WTC11 (cell line): ENCODE measurements at regions not wholly inside any gene's neighbourhood (a gene's known extent, or its start where the extent isn't known, plus 50 kb on each side); places are given as distances from the start of the nearest gene placed in this dataset.

Experiments
- ATAC-seq: fragments of 200-7000 bp; cut with Tn5 transposase; 2 replicates; pipeline ENCODE4 v1.10.0; 2021; ENCODE audit warnings: mild to moderate bottlenecking, moderate library complexity
- CTCF ChIA-PET: fragments of 300-600 bp; sonication (Branson Sonifier 250); formaldehyde crosslinking; loops from one replicate; lab custom pipeline; 2021; ENCODE audit warnings: antibody characterized with exemption; lab: Charles Lee
- POLR2A ChIA-PET: fragments of 350-600 bp; sonication (Branson Sonifier 250); formaldehyde crosslinking; loops from one replicate; lab custom pipeline; 2021; ENCODE audit warnings: antibody characterized with exemption; lab: Charles Lee
- DNase-seq: peaks from one replicate; pipeline ENCODE4 v3.0.0; 2021; ENCODE audit warnings: low spot score
- H3K27ac Mint-ChIP-seq: 2 replicates; pipeline ENCODE4 v1.8.0; 2021; ENCODE audit warnings: mixed read lengths
- H3K27me3 Mint-ChIP-seq: 2 replicates; pipeline ENCODE4 v1.8.0; 2021; ENCODE audit warnings: low read depth, mild to moderate bottlenecking, moderate library complexity, mixed read lengths
- H3K36me3 Mint-ChIP-seq: 2 replicates; pipeline ENCODE4 v1.8.0; 2021; ENCODE audit warnings: mixed read lengths
- H3K4me1 Mint-ChIP-seq: 2 replicates; pipeline ENCODE4 v1.8.0; 2022; ENCODE audit warnings: mixed read lengths
- H3K4me3 Mint-ChIP-seq: 2 replicates; pipeline ENCODE4 v1.8.0; 2021; ENCODE audit warnings: mild to moderate bottlenecking, moderate library complexity, mixed read lengths
- H3K9me3 Mint-ChIP-seq: 2 replicates; pipeline ENCODE4 v1.8.0; 2021; ENCODE audit warnings: mixed read lengths
- CREB1 ChIP-seq: sonication (generic); formaldehyde crosslinking; IDR thresholded peaks from 2 replicates; pipeline ENCODE4 v1.8.0; 2023; ENCODE audit warnings: mild to moderate bottlenecking, missing genetic modification reagents
- EMX1 ChIP-seq: fragments of 250-450 bp; sonication (Bioruptor Pico); IDR thresholded peaks from 2 replicates; pipeline ENCODE4 v1.8.0; 2021; ENCODE audit warnings: mild to moderate bottlenecking
- ETV6 ChIP-seq: sonication (generic); formaldehyde crosslinking; IDR thresholded peaks from 2 replicates; pipeline ENCODE4 v1.8.1; 2022; ENCODE audit warnings: mild to moderate bottlenecking, missing genetic modification reagents
- FOXJ3 ChIP-seq: sonication (generic); formaldehyde crosslinking; IDR thresholded peaks from 2 replicates; pipeline ENCODE4 v1.9.0; 2021; ENCODE audit warnings: missing genetic modification reagents, mild to moderate bottlenecking, borderline replicate concordance
- GABPB1 ChIP-seq: sonication (generic); formaldehyde crosslinking; IDR thresholded peaks from 2 replicates; pipeline ENCODE4 v1.8.1; 2023; ENCODE audit warnings: mild to moderate bottlenecking, missing genetic modification reagents
- HMGA2 ChIP-seq: fragments of 250-450 bp; sonication (Bioruptor Pico); IDR thresholded peaks from 2 replicates; pipeline ENCODE4 v1.4.0; 2021; ENCODE audit warnings: mild to moderate bottlenecking, moderate library complexity
- JUN ChIP-seq: sonication (generic); formaldehyde crosslinking; IDR thresholded peaks from 2 replicates; pipeline ENCODE4 v1.8.0; 2023; ENCODE audit warnings: mild to moderate bottlenecking, missing genetic modification reagents
- KAT7 ChIP-seq: sonication (generic); formaldehyde crosslinking; IDR thresholded peaks from 2 replicates; pipeline ENCODE4 v1.8.1; 2023; ENCODE audit warnings: missing genetic modification reagents, mild to moderate bottlenecking, borderline replicate concordance
- MXD4 ChIP-seq: fragments of 250-450 bp; sonication (Bioruptor Pico); IDR thresholded peaks from 2 replicates; pipeline ENCODE4 v1.8.0; 2021; ENCODE audit warnings: mild to moderate bottlenecking, moderate library complexity, borderline replicate concordance
- NR1H2 ChIP-seq: sonication (generic); formaldehyde crosslinking; IDR thresholded peaks from 2 replicates; pipeline ENCODE4 v1.9.0; 2021; ENCODE audit warnings: mild to moderate bottlenecking, moderate library complexity, missing genetic modification reagents
- NR3C1 ChIP-seq: sonication (generic); formaldehyde crosslinking; conservative IDR thresholded peaks from 2 replicates; pipeline ENCODE4 v1.8.1; 2023; ENCODE audit warnings: low read depth, mild to moderate bottlenecking, missing genetic modification reagents
- SOX15 ChIP-seq: fragments of 250-450 bp; sonication (Bioruptor Pico); IDR thresholded peaks from 2 replicates; pipeline ENCODE4 v1.9.0; 2021; ENCODE audit warnings: mild to moderate bottlenecking
- TEAD1 ChIP-seq: sonication (generic); formaldehyde crosslinking; IDR thresholded peaks from 2 replicates; pipeline ENCODE4 v1.8.0; 2022; ENCODE audit warnings: mild to moderate bottlenecking, missing genetic modification reagents
- TP53 ChIP-seq: sonication (generic); formaldehyde crosslinking; IDR thresholded peaks from 2 replicates; pipeline ENCODE4 v1.8.1; 2023; ENCODE audit warnings: mild to moderate bottlenecking, missing genetic modification reagents
- ZBTB21 ChIP-seq: sonication (generic); formaldehyde crosslinking; IDR thresholded peaks from 2 replicates; pipeline ENCODE4 v1.8.1; 2023; ENCODE audit warnings: mild to moderate bottlenecking, missing genetic modification reagents, borderline replicate concordance
- ZNF121 ChIP-seq: sonication (generic); formaldehyde crosslinking; IDR thresholded peaks from 2 replicates; pipeline ENCODE4 v1.8.0; 2023; ENCODE audit warnings: missing genetic modification reagents
- ZNF219 ChIP-seq: sonication (generic); formaldehyde crosslinking; IDR thresholded peaks from 2 replicates; pipeline ENCODE4 v1.8.0; 2023; ENCODE audit warnings: missing genetic modification reagents, mild to moderate bottlenecking, borderline replicate concordance
- ZNF263 ChIP-seq: sonication (generic); formaldehyde crosslinking; IDR thresholded peaks from 2 replicates; pipeline ENCODE4 v1.8.1; 2022; ENCODE audit warnings: low read depth, mild to moderate bottlenecking, moderate library complexity, missing genetic modification reagents
- TF ChIP-seq, protein P1 (sequence below): sonication (generic); formaldehyde crosslinking; IDR thresholded peaks from 2 replicates; pipeline ENCODE4 v1.8.1; 2023; ENCODE audit warnings: mild to moderate bottlenecking, missing genetic modification reagents
- TF ChIP-seq, protein P2 (sequence below): sonication (generic); formaldehyde crosslinking; IDR thresholded peaks from 2 replicates; pipeline ENCODE4 v1.8.0; 2022; ENCODE audit warnings: mild to moderate bottlenecking, missing genetic modification reagents
- TF ChIP-seq, protein P3 (sequence below): sonication (generic); formaldehyde crosslinking; IDR thresholded peaks from 2 replicates; pipeline ENCODE4 v1.8.1; 2023; ENCODE audit warnings: mild to moderate bottlenecking, missing genetic modification reagents
- TF ChIP-seq, protein P4 (sequence below): sonication (generic); formaldehyde crosslinking; IDR thresholded peaks from 2 replicates; pipeline ENCODE4 v1.8.0; 2022; ENCODE audit warnings: mild to moderate bottlenecking, missing genetic modification reagents
- TF ChIP-seq, protein P5 (sequence below): sonication (generic); formaldehyde crosslinking; IDR thresholded peaks from 2 replicates; pipeline ENCODE4 v1.8.0; 2022; ENCODE audit warnings: mild to moderate bottlenecking, missing genetic modification reagents
- TF ChIP-seq, protein P6 (sequence below): sonication (generic); formaldehyde crosslinking; IDR thresholded peaks from 2 replicates; pipeline ENCODE4 v1.8.1; 2023; ENCODE audit warnings: mild to moderate bottlenecking, missing genetic modification reagents, moderate library complexity

DNA sequence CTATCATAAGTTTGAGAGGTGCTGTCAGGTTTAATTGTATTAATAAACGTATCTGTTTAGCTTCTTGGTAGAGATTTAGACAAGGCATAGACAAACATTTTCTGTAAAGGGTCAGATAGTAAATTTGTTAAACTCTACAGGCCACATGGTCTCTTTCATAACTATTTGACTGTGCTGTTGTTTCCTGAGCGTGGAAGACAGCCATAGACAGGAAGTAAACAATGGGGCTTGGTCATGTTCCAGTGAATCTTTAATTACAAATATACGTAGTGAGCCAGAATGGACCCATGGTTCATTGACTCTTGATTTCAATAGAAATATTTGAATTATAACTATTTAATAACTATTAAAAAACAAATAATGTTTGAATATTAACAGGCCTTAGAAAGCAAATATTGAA, 451.1 kb downstream of the SH2D4B start (continued):
- no peak for TF ChIP-seq ZBTB21

DNA sequence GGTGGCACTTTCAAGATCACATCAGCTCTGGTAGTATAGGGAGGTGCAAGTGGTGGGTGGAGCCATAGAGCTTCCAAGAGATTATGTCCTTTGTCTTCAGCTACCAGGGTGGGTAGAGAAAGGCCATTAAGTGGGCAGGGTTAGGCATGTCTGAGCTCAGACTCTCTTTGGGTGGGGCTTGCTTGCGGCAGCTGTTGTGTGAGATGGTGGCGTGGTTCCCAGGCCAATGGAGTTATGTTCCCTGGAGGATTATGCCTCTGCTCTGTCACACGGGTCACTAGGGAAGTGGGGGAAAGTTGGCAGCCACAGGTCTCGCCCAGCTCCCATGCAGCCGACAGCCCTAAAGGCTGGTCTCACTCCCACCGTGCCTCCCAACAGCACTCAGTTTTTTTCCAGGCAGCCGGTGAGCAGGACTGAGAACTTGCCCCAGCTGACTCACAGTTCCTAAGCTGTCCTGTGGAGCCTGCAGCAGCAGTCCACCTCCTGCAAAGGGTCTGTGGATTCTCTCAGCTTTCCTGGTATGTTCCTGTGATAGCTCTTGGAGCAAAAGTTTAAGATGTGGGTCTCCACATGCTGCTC, 459.0 kb downstream of the SH2D4B start:
- no peaks in the 10 kb centered on the region for H3K4me1 Mint-ChIP-seq
- H3K4me3 Mint-ChIP-seq: no peak overlapping the region
- peaks cover 5% of the 10 kb centered on the region for H3K36me3 Mint-ChIP-seq
- DNase-seq (no peak), ATAC-seq (no peak)
- H3K27ac Mint-ChIP-seq: no peak overlapping the region
- no peaks in the 10 kb centered on the region; the same call in 1 of the 2 replicates for H3K27me3 Mint-ChIP-seq
- POLR2A ChIA-PET: no interaction called here
- CTCF ChIA-PET: interaction anchor here (1.0 kb wide), 1 partner anchor 51 kb away, joined by 4 read pairs; no protein-coding TSS in a partner anchor
- TF ChIP-seq TP53 (CRISPR knock-in tag) (no peak), FOXJ3 (CRISPR knock-in tag) (no peak), KAT7 (no peak), NR3C1 (no peak), TEAD1 (CRISPR knock-in tag) (no peak), GABPB1 (CRISPR knock-in tag) (no peak), CREB1 (CRISPR knock-in tag) (no peak), EMX1 (CRISPR knock-in tag) (no peak)
- H3K9me3 Mint-ChIP-seq: peaks cover 23% of the 10 kb centered on the region

DNA sequence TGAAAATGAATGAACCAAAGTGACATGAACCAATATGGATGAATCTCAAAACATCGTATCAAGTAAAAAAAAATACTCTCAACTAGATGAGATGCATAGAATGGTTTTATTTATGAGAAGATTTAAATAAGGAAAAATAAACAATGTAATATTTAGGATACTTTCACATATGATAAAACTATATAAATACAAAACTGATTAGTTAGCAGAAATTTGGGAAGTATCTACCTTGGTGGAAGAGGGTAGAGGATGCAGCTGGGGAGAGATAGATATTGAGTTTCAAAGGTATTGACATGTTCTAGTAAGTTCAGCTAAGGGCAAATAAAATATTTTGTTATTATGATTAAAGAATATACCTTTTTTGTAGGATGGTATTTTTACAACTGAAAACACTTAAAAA, 463.1 kb downstream of the SH2D4B start:
- peaks cover 5% of the 10 kb centered on the region for H3K9me3 Mint-ChIP-seq
- no peak for ATAC-seq

DNA sequence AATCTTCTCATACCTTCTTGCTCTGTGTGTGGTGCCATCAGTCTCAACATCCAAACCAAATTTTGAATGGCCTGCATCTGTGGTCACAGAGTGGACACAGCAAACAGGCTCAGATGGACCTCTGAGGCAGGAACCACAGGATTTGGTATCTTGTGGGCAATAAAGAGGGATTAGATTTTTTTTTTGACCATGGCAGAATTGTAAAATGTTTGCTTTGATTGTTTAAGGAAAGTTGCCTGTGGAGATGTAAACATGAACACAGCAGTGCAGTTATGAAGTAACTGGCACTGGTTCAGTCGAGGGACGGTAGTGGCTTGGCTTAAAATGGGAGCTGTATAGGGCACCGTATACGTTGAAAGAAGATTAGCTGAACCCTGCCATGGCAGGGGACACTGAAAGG, 464.7 kb downstream of the SH2D4B start:
- Mint-ChIP-seq H3K4me1 (no peaks in the 10 kb centered on the region), H3K36me3 (no peaks in the 10 kb centered on the region), H3K9me3 (peaks cover 3% of the 10 kb centered on the region; the same call in 1 of the 2 replicates), H3K27ac (no peak overlapping the region), H3K27me3 (no peaks in the 10 kb centered on the region; the same call in 1 of the 2 replicates), H3K4me3 (no peak overlapping the region)
- ChIA-PET POLR2A (interaction anchor here (0.5 kb wide), 1 partner anchor 332 kb away, joined by 3 read pairs; no protein-coding TSS in a partner anchor), CTCF (no interaction called here)
- DNase-seq (no peak), ATAC-seq (no peak)
- TF ChIP-seq NR1H2 (CRISPR knock-in tag) (no peak), SOX15 (CRISPR knock-in tag) (no peak), ETV6 (no peak), ZNF219 (CRISPR knock-in tag) (no peak), ZNF121 (CRISPR knock-in tag) (no peak), FOXJ3 (CRISPR knock-in tag) (no peak), HMGA2 (CRISPR knock-in tag) (no peak)
- TF ChIP-seq, protein P1, sequence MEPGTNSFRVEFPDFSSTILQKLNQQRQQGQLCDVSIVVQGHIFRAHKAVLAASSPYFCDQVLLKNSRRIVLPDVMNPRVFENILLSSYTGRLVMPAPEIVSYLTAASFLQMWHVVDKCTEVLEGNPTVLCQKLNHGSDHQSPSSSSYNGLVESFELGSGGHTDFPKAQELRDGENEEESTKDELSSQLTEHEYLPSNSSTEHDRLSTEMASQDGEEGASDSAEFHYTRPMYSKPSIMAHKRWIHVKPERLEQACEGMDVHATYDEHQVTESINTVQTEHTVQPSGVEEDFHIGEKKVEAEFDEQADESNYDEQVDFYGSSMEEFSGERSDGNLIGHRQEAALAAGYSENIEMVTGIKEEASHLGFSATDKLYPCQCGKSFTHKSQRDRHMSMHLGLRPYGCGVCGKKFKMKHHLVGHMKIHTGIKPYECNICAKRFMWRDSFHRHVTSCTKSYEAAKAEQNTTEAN (CRISPR knock-in tag): no peak
- TF ChIP-seq, protein P2, sequence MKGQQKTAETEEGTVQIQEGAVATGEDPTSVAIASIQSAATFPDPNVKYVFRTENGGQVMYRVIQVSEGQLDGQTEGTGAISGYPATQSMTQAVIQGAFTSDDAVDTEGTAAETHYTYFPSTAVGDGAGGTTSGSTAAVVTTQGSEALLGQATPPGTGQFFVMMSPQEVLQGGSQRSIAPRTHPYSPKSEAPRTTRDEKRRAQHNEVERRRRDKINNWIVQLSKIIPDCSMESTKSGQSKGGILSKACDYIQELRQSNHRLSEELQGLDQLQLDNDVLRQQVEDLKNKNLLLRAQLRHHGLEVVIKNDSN (CRISPR knock-in tag): no peak

More for the DNA sequence above, 463.1 kb downstream of the SH2D4B start:
- CTCF ChIA-PET: no interaction called here
- H3K4me1 Mint-ChIP-seq: no peaks in the 10 kb centered on the region
- no peak for DNase-seq
- H3K36me3 Mint-ChIP-seq: no peaks in the 10 kb centered on the region; the same call in 1 of the 2 replicates
- POLR2A ChIA-PET: no interaction called here
- H3K4me3 Mint-ChIP-seq: no peak overlapping the region
- H3K27me3 Mint-ChIP-seq: no peaks in the 10 kb centered on the region; the same call in 1 of the 2 replicates
- TF ChIP-seq, protein P3, sequence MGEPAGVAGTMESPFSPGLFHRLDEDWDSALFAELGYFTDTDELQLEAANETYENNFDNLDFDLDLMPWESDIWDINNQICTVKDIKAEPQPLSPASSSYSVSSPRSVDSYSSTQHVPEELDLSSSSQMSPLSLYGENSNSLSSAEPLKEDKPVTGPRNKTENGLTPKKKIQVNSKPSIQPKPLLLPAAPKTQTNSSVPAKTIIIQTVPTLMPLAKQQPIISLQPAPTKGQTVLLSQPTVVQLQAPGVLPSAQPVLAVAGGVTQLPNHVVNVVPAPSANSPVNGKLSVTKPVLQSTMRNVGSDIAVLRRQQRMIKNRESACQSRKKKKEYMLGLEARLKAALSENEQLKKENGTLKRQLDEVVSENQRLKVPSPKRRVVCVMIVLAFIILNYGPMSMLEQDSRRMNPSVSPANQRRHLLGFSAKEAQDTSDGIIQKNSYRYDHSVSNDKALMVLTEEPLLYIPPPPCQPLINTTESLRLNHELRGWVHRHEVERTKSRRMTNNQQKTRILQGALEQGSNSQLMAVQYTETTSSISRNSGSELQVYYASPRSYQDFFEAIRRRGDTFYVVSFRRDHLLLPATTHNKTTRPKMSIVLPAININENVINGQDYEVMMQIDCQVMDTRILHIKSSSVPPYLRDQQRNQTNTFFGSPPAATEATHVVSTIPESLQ (CRISPR knock-in tag): no peak
- TF ChIP-seq, protein P4, sequence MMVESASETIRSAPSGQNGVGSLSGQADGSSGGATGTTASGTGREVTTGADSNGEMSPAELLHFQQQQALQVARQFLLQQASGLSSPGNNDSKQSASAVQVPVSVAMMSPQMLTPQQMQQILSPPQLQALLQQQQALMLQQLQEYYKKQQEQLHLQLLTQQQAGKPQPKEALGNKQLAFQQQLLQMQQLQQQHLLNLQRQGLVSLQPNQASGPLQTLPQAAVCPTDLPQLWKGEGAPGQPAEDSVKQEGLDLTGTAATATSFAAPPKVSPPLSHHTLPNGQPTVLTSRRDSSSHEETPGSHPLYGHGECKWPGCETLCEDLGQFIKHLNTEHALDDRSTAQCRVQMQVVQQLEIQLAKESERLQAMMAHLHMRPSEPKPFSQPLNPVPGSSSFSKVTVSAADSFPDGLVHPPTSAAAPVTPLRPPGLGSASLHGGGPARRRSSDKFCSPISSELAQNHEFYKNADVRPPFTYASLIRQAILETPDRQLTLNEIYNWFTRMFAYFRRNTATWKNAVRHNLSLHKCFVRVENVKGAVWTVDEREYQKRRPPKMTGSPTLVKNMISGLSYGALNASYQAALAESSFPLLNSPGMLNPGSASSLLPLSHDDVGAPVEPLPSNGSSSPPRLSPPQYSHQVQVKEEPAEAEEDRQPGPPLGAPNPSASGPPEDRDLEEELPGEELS (CRISPR knock-in tag): no peak
- TF ChIP-seq JUN (no peak), MXD4 (CRISPR knock-in tag) (no peak), NR3C1 (no peak), SOX15 (CRISPR knock-in tag) (no peak), ZNF263 (no peak)
- TF ChIP-seq, protein P5, sequence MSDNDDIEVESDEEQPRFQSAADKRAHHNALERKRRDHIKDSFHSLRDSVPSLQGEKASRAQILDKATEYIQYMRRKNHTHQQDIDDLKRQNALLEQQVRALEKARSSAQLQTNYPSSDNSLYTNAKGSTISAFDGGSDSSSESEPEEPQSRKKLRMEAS: no peak
- TF ChIP-seq, protein P6, sequence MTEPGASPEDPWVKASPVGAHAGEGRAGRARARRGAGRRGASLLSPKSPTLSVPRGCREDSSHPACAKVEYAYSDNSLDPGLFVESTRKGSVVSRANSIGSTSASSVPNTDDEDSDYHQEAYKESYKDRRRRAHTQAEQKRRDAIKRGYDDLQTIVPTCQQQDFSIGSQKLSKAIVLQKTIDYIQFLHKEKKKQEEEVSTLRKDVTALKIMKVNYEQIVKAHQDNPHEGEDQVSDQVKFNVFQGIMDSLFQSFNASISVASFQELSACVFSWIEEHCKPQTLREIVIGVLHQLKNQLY (CRISPR knock-in tag): no peak
- TF ChIP-seq, all 79 proteins: peak for 0
- H3K27ac Mint-ChIP-seq: no peak overlapping the region
